ENCODE measurements at regions not wholly inside any gene's neighbourhood (a gene's known extent, or its start where the extent isn't known, plus 50 kb on each side); places are given as distances from the start of the nearest gene placed in this dataset.

GRCh38 chr17:63364387-63364786 lies 81.7 kb downstream of the CYB561 start:
- no peak for TF ChIP-seq CTCF (IDR thresholded peaks at IDR 0.05 in 2 of 3, conservative IDR thresholded peaks at IDR 0.05 in 1 of 3; ENCODE audit: insufficient read depth in 2 of 3, low read depth in 1 of 3, low read length in 3 of 3)
- TF ChIP-seq NBN (IDR thresholded peaks at IDR 0.05; ENCODE audit: low read depth): no peak
- no peak for TF ChIP-seq FOSL1 (tag; conservative IDR thresholded peaks at IDR 0.05)
- TF ChIP-seq MYC (IDR thresholded peaks at IDR 0.05; ENCODE audit: low read depth, low read length): no peak
- no peak for TF ChIP-seq MYC (CRISPR knock-in tag; IDR thresholded peaks at IDR 0.05; ENCODE audit: borderline replicate concordance, low read depth)
- TF ChIP-seq ZC3H11A (IDR thresholded peaks at IDR 0.05; ENCODE audit: low read depth, low read length): no peak
- TF ChIP-seq PKNOX1 (IDR thresholded peaks at IDR 0.05): no peak
- no peak for TF ChIP-seq TAF1 (IDR thresholded peaks at IDR 0.05; ENCODE audit: control insufficient read depth, extremely low read depth, insufficient read depth, low read length, severe bottlenecking)
- no peak for TF ChIP-seq ZFP1 (CRISPR knock-in tag; IDR thresholded peaks at IDR 0.05)
- TF ChIP-seq POLR2A (conservative IDR thresholded peaks at IDR 0.05): no peak
- TF ChIP-seq JUND (IDR thresholded peaks at IDR 0.05; ENCODE audit: borderline replicate concordance, low read depth, low read length): no peak
- TF ChIP-seq JUND (tag; IDR thresholded peaks at IDR 0.05; ENCODE audit: borderline replicate concordance, low read depth, low read length): no peak
- no peak for TF ChIP-seq EZH2 (IDR thresholded peaks at IDR 0.05; ENCODE audit: borderline replicate concordance, low read depth, low read length)
